Breast epithelium (tissue), 3 donors: ENCODE measurements at regions not wholly inside any gene's neighbourhood (a gene's known extent, or its start where the extent isn't known, plus 50 kb on each side); places are given as distances from the start of the nearest gene placed in this dataset.

ENCODE experiments used
- POLR2AphosphoS5 ChIP-seq, 3 donors: sonication (generic); formaldehyde crosslinking; IDR thresholded peaks; one replicate each; pipeline ENCODE4 v1.6.1; 2017; ENCODE audit warnings: antibody characterized with exemption in 3 of 3
- TF ChIP-seq, protein P1 (sequence below), 3 donors: fragments of 450-650 bp; IDR thresholded peaks; one replicate each; pipeline ENCODE4 v1.5.1; 2016 to 2017; ENCODE audit warnings: antibody characterized with exemption in 3 of 3, mild to moderate bottlenecking in 3 of 3, moderate library complexity in 3 of 3

DNA sequence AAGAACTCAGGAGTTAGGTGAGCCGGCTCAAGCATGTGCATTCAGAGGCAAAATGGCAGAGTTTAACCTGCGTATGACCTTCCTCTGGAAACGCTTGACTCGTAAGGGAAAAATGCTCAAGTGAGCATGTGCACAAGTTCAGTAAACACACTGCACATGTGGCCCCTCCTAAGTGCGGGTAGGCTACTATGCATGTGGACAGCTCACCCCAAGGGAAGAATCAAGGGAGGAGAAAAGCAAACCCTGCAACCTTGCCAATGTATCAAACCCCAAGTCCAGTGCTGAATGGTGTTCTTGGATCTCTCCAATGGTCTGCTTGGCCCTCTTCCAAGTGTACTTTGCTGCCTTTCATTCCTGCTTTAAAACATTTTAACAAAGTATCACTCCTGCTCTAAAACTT is 407.1 kb downstream of the ADAM29 start:
- TF ChIP-seq, protein P1, sequence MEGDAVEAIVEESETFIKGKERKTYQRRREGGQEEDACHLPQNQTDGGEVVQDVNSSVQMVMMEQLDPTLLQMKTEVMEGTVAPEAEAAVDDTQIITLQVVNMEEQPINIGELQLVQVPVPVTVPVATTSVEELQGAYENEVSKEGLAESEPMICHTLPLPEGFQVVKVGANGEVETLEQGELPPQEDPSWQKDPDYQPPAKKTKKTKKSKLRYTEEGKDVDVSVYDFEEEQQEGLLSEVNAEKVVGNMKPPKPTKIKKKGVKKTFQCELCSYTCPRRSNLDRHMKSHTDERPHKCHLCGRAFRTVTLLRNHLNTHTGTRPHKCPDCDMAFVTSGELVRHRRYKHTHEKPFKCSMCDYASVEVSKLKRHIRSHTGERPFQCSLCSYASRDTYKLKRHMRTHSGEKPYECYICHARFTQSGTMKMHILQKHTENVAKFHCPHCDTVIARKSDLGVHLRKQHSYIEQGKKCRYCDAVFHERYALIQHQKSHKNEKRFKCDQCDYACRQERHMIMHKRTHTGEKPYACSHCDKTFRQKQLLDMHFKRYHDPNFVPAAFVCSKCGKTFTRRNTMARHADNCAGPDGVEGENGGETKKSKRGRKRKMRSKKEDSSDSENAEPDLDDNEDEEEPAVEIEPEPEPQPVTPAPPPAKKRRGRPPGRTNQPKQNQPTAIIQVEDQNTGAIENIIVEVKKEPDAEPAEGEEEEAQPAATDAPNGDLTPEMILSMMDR (IDR thresholded peaks at IDR 0.05) = no peak
- no peak for TF ChIP-seq POLR2AphosphoS5 (IDR thresholded peaks at IDR 0.05)
